ENCODE measurements at regions not wholly inside any gene's neighbourhood (a gene's known extent, or its start where the extent isn't known, plus 50 kb on each side); places are given as distances from the start of the nearest gene placed in this dataset.
A peak's percentile ranks its signal among the peaks of the same experiment; 100 is the strongest.

DNA sequence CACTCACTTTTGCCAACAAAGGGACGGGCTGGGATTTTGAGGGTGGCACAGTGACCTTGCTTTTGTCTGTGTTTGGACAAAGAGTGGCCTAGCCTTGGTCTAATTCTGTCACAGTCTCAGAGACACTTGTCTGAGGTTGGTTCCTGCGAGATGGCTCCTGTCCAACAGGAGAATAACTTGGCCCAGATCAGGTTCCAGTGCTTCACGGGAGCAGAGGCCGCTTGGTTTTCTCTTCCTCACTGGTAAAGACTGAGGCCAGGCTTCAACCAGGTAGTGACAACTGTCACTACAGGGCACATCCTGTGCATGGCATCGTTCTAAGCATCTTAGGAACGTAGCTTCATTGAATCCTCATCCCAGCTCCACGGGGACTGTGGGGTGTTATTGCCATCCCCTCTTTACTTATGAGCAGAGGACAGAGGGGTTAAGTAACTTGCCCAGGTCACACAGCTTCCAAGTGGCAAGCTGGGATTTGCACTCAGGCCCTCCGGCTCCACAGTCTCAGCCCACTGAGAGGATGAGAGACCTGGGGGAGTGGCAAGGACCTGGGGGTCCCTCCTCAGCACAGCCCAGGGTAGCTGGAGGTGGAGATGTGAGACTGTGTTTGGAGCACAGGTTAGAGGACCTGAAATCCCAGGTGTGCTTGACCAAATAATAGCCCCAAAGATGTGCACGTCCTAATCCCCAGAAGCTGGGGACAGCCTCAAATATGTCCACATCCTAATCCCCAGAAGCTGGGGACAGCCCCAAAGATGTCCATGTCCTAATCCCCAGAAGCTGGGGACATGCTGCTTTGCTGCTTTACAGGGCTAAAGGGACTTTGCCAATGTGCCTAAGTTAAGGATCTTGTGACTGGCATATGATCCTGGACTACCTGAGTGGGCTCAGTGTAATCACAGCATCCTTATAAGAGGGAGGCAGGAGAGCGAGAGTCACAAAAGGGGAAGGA lies 179.2 kb upstream of the RTL1 start:
- Histone ChIP-seq H3K4me3 (ENCODE audit: low read depth, low read length) (no peak overlapping the region), H3K27me3 (ENCODE audit: control insufficient read depth, insufficient read depth, low read length) (no peaks in the 10 kb centered on the region), H3K36me3 (ENCODE audit: control insufficient read depth, insufficient read depth, low read length) (no peaks in the 10 kb centered on the region)
- TF ChIP-seq, protein P1, sequence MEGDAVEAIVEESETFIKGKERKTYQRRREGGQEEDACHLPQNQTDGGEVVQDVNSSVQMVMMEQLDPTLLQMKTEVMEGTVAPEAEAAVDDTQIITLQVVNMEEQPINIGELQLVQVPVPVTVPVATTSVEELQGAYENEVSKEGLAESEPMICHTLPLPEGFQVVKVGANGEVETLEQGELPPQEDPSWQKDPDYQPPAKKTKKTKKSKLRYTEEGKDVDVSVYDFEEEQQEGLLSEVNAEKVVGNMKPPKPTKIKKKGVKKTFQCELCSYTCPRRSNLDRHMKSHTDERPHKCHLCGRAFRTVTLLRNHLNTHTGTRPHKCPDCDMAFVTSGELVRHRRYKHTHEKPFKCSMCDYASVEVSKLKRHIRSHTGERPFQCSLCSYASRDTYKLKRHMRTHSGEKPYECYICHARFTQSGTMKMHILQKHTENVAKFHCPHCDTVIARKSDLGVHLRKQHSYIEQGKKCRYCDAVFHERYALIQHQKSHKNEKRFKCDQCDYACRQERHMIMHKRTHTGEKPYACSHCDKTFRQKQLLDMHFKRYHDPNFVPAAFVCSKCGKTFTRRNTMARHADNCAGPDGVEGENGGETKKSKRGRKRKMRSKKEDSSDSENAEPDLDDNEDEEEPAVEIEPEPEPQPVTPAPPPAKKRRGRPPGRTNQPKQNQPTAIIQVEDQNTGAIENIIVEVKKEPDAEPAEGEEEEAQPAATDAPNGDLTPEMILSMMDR (IDR thresholded peaks at IDR 0.05; ENCODE audit: insufficient read depth, low read length, poor library complexity, severe bottlenecking) = no peak
- DNase-seq (ENCODE audit: low read depth) = no peak

DNA sequence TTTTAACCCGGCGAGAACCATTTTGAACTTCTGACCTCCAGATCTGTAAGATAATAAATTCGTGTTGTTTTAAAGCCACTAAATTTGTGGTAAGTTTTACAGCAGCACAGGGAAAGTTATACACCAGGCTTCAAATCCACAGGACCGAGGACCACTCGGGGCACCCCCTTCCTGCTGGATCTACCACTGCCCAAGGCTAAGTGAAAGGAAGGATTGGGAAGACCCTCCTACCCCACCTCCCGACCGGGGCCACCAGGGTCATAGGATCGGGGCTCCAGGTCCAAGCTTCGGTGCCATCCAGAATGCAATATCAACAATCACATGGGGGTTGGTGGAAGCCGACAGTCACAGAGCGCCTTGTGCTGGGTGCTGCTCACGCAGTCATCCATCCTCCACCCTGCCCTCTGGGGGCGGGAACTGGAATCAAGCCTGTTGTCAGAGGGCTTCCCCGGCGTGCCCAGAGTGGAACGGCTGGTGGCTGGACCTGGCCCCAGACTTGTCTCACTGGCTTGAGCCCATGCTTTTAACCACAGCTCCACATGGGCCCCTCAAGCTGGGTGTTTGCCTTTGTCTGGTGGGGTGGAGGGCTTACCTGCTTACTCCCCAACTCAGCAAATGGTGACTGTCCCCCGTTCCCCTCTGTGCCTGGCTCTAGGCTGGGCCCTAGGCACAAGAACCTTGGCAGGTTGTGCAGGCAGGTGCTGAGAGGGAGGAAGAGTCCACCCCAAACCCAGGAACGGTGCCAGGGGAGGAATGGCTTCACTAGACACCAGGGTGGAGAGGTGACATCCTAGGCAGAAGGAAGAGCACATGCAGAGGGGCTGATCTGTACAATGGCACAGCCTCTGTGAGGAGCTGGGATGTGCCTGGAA lies 180.3 kb upstream of the RTL1 start:
- Histone ChIP-seq H3K36me3 (ENCODE audit: control insufficient read depth, insufficient read depth, low read length) (no peaks in the 10 kb centered on the region), H3K4me3 (ENCODE audit: low read depth, low read length) (no peak overlapping the region), H3K27me3 (ENCODE audit: control insufficient read depth, insufficient read depth, low read length) (no peaks in the 10 kb centered on the region)
- TF ChIP-seq, protein P1 (IDR thresholded peaks at IDR 0.05; ENCODE audit: insufficient read depth, low read length, poor library complexity, severe bottlenecking) = peak; percentile 12
- DNase-seq (ENCODE audit: low read depth) = no peak

- no peaks in the 10 kb centered on the region for H3K36me3 ChIP-seq (ENCODE audit: control insufficient read depth, insufficient read depth, low read length)
- no peak overlapping the region for H3K4me3 ChIP-seq (ENCODE audit: low read depth, low read length)
- TF ChIP-seq, protein P1 (IDR thresholded peaks at IDR 0.05; ENCODE audit: insufficient read depth, low read length, poor library complexity, severe bottlenecking) = no peak
- no peak for DNase-seq (ENCODE audit: low read depth)
- H3K27me3 ChIP-seq (ENCODE audit: control insufficient read depth, insufficient read depth, low read length) = no peaks in the 10 kb centered on the region
These were observed 180.9 kb upstream of the RTL1 start for GRCh38 chr14:101084436-101084826.

DNA sequence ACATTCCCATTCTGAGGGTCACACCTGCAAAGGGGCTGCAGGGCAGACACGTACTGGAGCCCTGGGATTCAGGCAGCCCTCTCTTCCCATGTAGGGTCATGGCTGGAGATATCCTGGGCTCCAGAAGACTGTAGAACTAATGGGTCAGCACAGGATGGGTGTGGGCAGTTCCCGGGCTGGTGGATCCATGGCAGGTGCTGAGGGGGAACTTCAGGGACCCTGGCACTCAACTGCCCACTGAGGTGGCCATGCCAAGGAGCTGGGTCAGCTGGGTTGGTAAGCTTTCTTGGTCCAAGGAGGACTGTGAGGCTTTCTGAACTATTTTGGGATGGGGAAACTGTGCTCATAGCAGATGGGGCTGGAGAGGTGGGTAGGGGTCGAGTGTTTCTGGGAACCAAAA lies 183.4 kb upstream of the RTL1 start:
- Histone ChIP-seq H3K4me3 (ENCODE audit: low read depth, low read length) (no peak overlapping the region), H3K27me3 (ENCODE audit: control insufficient read depth, insufficient read depth, low read length) (no peaks in the 10 kb centered on the region), H3K36me3 (ENCODE audit: control insufficient read depth, insufficient read depth, low read length) (no peaks in the 10 kb centered on the region)
- TF ChIP-seq, protein P1 (IDR thresholded peaks at IDR 0.05; ENCODE audit: insufficient read depth, low read length, poor library complexity, severe bottlenecking) = no peak
- no peak for DNase-seq (ENCODE audit: low read depth)

DNA sequence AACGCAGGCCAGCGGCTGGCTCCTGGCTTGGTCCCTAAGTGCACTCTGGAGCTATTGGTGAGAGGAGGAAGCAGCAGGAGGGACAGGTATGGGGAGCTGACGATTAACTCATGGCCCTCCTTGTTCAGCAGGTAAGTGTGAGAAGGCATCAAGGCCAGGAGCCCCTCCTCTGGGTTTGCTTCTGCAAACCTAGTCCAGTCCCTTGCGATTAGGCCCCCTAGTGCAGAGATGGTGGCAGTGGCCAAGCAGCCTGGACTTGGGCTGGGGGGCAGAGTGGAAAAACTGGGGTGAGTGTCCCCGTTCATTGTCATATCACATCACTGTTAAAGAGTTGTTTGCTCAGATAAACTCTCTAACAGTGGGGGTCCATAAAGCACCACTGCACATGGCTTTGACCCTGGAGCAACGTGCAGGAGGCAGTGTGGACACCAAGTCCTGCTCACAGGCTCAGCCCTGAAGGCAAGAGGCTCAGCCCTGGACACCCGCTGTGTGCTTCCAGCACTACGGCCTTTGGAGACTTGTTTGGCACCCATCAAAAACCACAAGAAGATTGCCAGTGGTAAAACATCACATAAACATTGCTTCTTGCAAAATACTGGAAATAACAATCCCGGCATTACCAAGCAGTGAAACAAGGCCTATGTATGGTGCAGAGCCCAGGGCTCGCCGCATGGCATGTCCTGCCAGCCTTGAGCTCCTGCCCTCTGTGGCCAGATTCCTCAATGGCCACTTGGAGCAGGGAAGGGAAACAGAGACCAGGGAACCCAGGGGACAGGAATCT lies 184.3 kb upstream of the RTL1 start:
- H3K27me3 ChIP-seq (ENCODE audit: control insufficient read depth, insufficient read depth, low read length) = no peaks in the 10 kb centered on the region
- H3K36me3 ChIP-seq (ENCODE audit: control insufficient read depth, insufficient read depth, low read length) = no peaks in the 10 kb centered on the region
- no peak for DNase-seq (ENCODE audit: low read depth)
- TF ChIP-seq, protein P1 (IDR thresholded peaks at IDR 0.05; ENCODE audit: insufficient read depth, low read length, poor library complexity, severe bottlenecking) = no peak
- no peak overlapping the region for H3K4me3 ChIP-seq (ENCODE audit: low read depth, low read length)

All from kidney epithelial cell (primary cell).